GM23248 (cell line): ENCODE measurements at regions not wholly inside any gene's neighbourhood (a gene's known extent, or its start where the extent isn't known, plus 50 kb on each side); places are given as distances from the start of the nearest gene placed in this dataset.

Experiments used
- EZH2 ChIP-seq: fragments of 200-600 bp; sonication (generic); IDR thresholded peaks from 2 replicates; pipeline ENCODE4 v1.6.1; 2018; ENCODE audit warnings: antibody characterized with exemption, mild to moderate bottlenecking; ENCODE audit not compliant: insufficient read depth, poor library complexity, severe bottlenecking
- EZH2phosphoT487 ChIP-seq: fragments of 200-600 bp; sonication (generic); IDR thresholded peaks from 2 replicates; pipeline ENCODE4 v1.6.1; 2018; ENCODE audit warnings: antibody characterized with exemption, moderate library complexity, mild to moderate bottlenecking, low read depth; ENCODE audit not compliant: insufficient read depth

DNA sequence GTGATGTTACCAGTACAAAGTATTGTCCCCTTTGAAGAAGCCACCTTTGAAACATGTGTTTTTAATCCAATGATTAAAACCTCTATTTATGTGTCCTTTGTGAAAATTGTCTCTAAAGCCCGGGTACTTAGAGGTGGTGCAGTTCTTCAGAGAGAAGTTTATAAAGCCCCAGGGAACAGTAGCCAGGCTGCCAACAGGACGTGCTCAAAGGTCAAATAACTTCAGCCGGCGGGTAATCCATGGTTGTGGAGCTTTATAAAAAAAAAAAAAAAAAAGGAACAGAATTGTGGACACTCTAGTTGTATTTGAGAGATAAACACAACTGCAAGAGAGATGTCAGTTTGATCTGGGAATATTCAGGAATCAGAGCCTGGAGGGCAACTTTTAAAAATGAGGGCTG is 57.9 kb upstream of the CTNND2 start:
- no peak for TF ChIP-seq EZH2
- no peak for TF ChIP-seq EZH2phosphoT487
